IMR-90 (cell line): ENCODE measurements at regions not wholly inside any gene's neighbourhood (a gene's known extent, or its start where the extent isn't known, plus 50 kb on each side); places are given as distances from the start of the nearest gene placed in this dataset.

Experiments
- ATAC-seq: fragments of 200-7000 bp; cut with Tn5 transposase; 2 replicates; pipeline ENCODE4 v1.9.1; 2020; ENCODE audit warnings: low read depth, mild to moderate bottlenecking, moderate library complexity
- BruUV-seq: library from RNA; stranded (reverse); fragments of 400-500 nt; replicated peaks from 2 replicates; lab custom pipeline; 2021; lab: Mats Ljungman, UMichigan
- CTCF ChIA-PET: fragments of 300-600 bp; formaldehyde crosslinking; extraction: SDS; loops from one replicate; lab custom pipeline; 2021; ENCODE audit warnings: antibody characterized with exemption; lab: Yijun Ruan, JAX
- POLR2A ChIA-PET: fragments of 300-600 bp; sonication (Branson Sonifier 250); formaldehyde crosslinking; loops from one replicate; lab custom pipeline; 2022; ENCODE audit warnings: antibody characterized with exemption; ENCODE audit not compliant: unreplicated experiment; lab: Charles Lee
- DNase-seq: peaks from one replicate; pipeline ENCODE4 v3.0.0; 2013
- H2AFZ ChIP-seq: replicated peaks from 2 replicates; pipeline ENCODE3; 2013; ENCODE audit warnings: low read length, mild to moderate bottlenecking; ENCODE audit not compliant: poor library complexity
- H2AK5ac ChIP-seq: 2 replicates; pipeline ENCODE4 v1.6.1; 2013; ENCODE audit warnings: low read depth, low read length, inconsistent platforms
- H2AK9ac ChIP-seq: replicated peaks from 2 replicates; pipeline ENCODE3; 2013; ENCODE audit warnings: mild to moderate bottlenecking, low read depth, low read length, moderate library complexity; ENCODE audit not compliant: poor library complexity
- H2BK120ac ChIP-seq: 2 replicates; pipeline ENCODE4 v1.6.1; 2013; ENCODE audit warnings: low read depth, low read length, inconsistent platforms
- H2BK15ac ChIP-seq: 3 replicates; pipeline ENCODE4 v1.6.1; 2013; ENCODE audit warnings: low read depth, low read length, inconsistent platforms
- H2BK20ac ChIP-seq: 2 replicates; pipeline ENCODE4 v1.6.1; 2013; ENCODE audit warnings: low read depth, mild to moderate bottlenecking, inconsistent platforms, low read length, moderate library complexity
- H2BK5ac ChIP-seq: 2 replicates; pipeline ENCODE4 v1.6.1; 2013; ENCODE audit warnings: mild to moderate bottlenecking, low read depth, low read length, inconsistent platforms; ENCODE audit not compliant: poor library complexity, severe bottlenecking
- H3K14ac ChIP-seq: replicated peaks from 2 replicates; pipeline ENCODE4 v1.6.1; 2013; ENCODE audit warnings: low read depth, low read length, inconsistent platforms
- H3K18ac ChIP-seq: 2 replicates; pipeline ENCODE4 v1.6.1; 2013; ENCODE audit warnings: low read depth, low read length, control low read depth
- H3K23ac ChIP-seq: 2 replicates; pipeline ENCODE4 v1.6.1; 2013; ENCODE audit warnings: low read depth, low read length, inconsistent platforms
- H3K27ac ChIP-seq: 2 replicates; pipeline ENCODE4 v1.5.1; 2013; ENCODE audit warnings: mild to moderate bottlenecking, control low read depth, low read length; ENCODE audit not compliant: insufficient read depth
- H3K27me3 ChIP-seq: 2 replicates; pipeline ENCODE4 v1.6.1; 2013; ENCODE audit warnings: low read length; ENCODE audit not compliant: control insufficient read depth, insufficient read depth
- H3K36me3 ChIP-seq: 2 replicates; pipeline ENCODE4 v1.6.1; 2013; ENCODE audit warnings: low read length, mixed read lengths; ENCODE audit not compliant: control insufficient read depth, insufficient read depth
- H3K4ac ChIP-seq: 2 replicates; pipeline ENCODE4 v1.6.1; 2013; ENCODE audit warnings: low read depth, low read length, inconsistent platforms
- H3K4me1 ChIP-seq: 2 replicates; pipeline ENCODE4 v1.6.1; 2013; ENCODE audit warnings: low read length, mixed read lengths; ENCODE audit not compliant: control insufficient read depth, insufficient read depth
- H3K4me2 ChIP-seq: 2 replicates; pipeline ENCODE4 v1.6.1; 2013; ENCODE audit warnings: low read depth, mild to moderate bottlenecking, control low read depth, low read length, moderate library complexity
- H3K4me3 ChIP-seq: 2 replicates; pipeline ENCODE4 v1.5.1; 2013; ENCODE audit warnings: low read depth, mild to moderate bottlenecking, control low read depth, low read length, moderate library complexity; ENCODE audit not compliant: insufficient read depth
- H3K56ac ChIP-seq: 2 replicates; pipeline ENCODE4 v1.6.1; 2013; ENCODE audit warnings: low read length, inconsistent platforms; ENCODE audit not compliant: insufficient read depth; ENCODE audit errors: extremely low read depth
- H3K79me1 ChIP-seq, 2 experiments: 2 replicates each; pipeline ENCODE4 v1.6.1; 2013; ENCODE audit warnings: low read length in 2 of 2, inconsistent platforms in 1 of 2, low read depth in 1 of 2
- H3K9ac ChIP-seq: 2 replicates; pipeline ENCODE4 v1.6.1; 2013; ENCODE audit warnings: low read depth, low read length, control low read depth
- H3K9me1 ChIP-seq: 2 replicates; pipeline ENCODE4 v1.6.1; 2013; ENCODE audit warnings: low read length, inconsistent platforms; ENCODE audit not compliant: insufficient read depth
- H3K9me3 ChIP-seq: 2 replicates; pipeline ENCODE4 v1.6.1; 2013; ENCODE audit warnings: low read length; ENCODE audit not compliant: control insufficient read depth, insufficient read depth
- H4K20me1 ChIP-seq: 2 replicates; pipeline ENCODE4 v1.6.1; 2013; ENCODE audit warnings: low read length, inconsistent platforms; ENCODE audit not compliant: insufficient read depth
- H4K5ac ChIP-seq: 2 replicates; pipeline ENCODE4 v1.6.1; 2013; ENCODE audit warnings: mild to moderate bottlenecking, low read depth, low read length, control low read depth
- H4K8ac ChIP-seq, 2 experiments: 2 replicates each; pipeline ENCODE4 v1.6.1; 2013; ENCODE audit warnings: low read depth in 2 of 2, low read length in 2 of 2, control low read depth in 1 of 2, inconsistent platforms in 1 of 2
- H4K91ac ChIP-seq: 2 replicates; pipeline ENCODE4 v1.6.1; 2013; ENCODE audit warnings: low read depth, low read length, inconsistent platforms; ENCODE audit not compliant: insufficient read depth
- CEBPB ChIP-seq: IDR thresholded peaks from 2 replicates; pipeline ENCODE4 v1.6.1; 2012; ENCODE audit warnings: low read depth, low read length, improper control_type of control experiment
- CHD1 ChIP-seq: IDR thresholded peaks from 2 replicates; pipeline ENCODE4 v1.6.1; 2012; ENCODE audit warnings: low read depth, low read length, improper control_type of control experiment
- MAZ ChIP-seq: IDR thresholded peaks from 2 replicates; pipeline ENCODE4 v1.6.1; 2012; ENCODE audit warnings: low read depth, mild to moderate bottlenecking, low read length, improper control_type of control experiment, moderate library complexity, borderline replicate concordance
- POLR2A ChIP-seq: IDR thresholded peaks from 2 replicates; pipeline ENCODE4 v1.6.1; 2012; ENCODE audit warnings: mild to moderate bottlenecking, low read depth, low read length
- RAD21 ChIP-seq: IDR thresholded peaks from 2 replicates; pipeline ENCODE4 v1.6.1; 2012; ENCODE audit warnings: low read length, improper control_type of control experiment
- dilution Hi-C: fragments of 300-500 bp; cut with HindIII; formaldehyde crosslinking; loops from one replicate; pipeline ENCODE4 v1.14.3; 2018; ENCODE audit warnings: low sequenced_read_pairs; ENCODE audit not compliant: unreplicated experiment
- in situ Hi-C: fragments of 300-500 bp; cut with MboI; formaldehyde crosslinking; loops from 3 replicates; pipeline ENCODE4 v1.14.3; 2019; ENCODE audit warnings: low sequenced_read_pairs, inconsistent platforms, mixed read lengths
- intact Hi-C: fragments of 100-400 bp; cut with micrococcal nuclease; formaldehyde crosslinking; loops from 2 replicates; pipeline ENCODE4 v1.10.0; 2022
- TF ChIP-seq, protein P1 (sequence below): conservative IDR thresholded peaks from 2 replicates; pipeline ENCODE4 v1.5.1; 2012; ENCODE audit warnings: mild to moderate bottlenecking, low read depth, low read length, improper control_type of control experiment

- no peak overlapping the region for H2AFZ ChIP-seq
- H3K27ac ChIP-seq, result no peak overlapping the region
- H2AK5ac ChIP-seq, result no peak overlapping the region
- no peak overlapping the region for H4K8ac ChIP-seq
- no peak overlapping the region for H4K5ac ChIP-seq
- H2AK9ac ChIP-seq, result no peak overlapping the region
- H2BK20ac ChIP-seq, result no peak overlapping the region
- no peaks in the 10 kb centered on the region for H3K9me1 ChIP-seq
- in situ Hi-C loops (no loop called here), dilution Hi-C loops (no loop called here), intact Hi-C loops (no loop called here)
- H3K79me1 ChIP-seq, result no peaks in the 10 kb centered on the region
- H2BK120ac ChIP-seq, result no peak overlapping the region
- no peak overlapping the region for H3K14ac ChIP-seq
- H3K4ac ChIP-seq, result no peak overlapping the region
- DNase-seq (no peak), ATAC-seq (no peak)
- no peak overlapping the region for H2BK15ac ChIP-seq
- H3K4me1 ChIP-seq, result no peaks in the 10 kb centered on the region
- no peaks in the 10 kb centered on the region for H3K36me3 ChIP-seq
- TF ChIP-seq POLR2A, result no peak
- TF ChIP-seq RAD21, result no peak
- TF ChIP-seq, protein P1, sequence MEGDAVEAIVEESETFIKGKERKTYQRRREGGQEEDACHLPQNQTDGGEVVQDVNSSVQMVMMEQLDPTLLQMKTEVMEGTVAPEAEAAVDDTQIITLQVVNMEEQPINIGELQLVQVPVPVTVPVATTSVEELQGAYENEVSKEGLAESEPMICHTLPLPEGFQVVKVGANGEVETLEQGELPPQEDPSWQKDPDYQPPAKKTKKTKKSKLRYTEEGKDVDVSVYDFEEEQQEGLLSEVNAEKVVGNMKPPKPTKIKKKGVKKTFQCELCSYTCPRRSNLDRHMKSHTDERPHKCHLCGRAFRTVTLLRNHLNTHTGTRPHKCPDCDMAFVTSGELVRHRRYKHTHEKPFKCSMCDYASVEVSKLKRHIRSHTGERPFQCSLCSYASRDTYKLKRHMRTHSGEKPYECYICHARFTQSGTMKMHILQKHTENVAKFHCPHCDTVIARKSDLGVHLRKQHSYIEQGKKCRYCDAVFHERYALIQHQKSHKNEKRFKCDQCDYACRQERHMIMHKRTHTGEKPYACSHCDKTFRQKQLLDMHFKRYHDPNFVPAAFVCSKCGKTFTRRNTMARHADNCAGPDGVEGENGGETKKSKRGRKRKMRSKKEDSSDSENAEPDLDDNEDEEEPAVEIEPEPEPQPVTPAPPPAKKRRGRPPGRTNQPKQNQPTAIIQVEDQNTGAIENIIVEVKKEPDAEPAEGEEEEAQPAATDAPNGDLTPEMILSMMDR, result no peak
- TF ChIP-seq CEBPB, result no peak
- no peak for TF ChIP-seq MAZ
- TF ChIP-seq CHD1, result no peak
- H3K4me2 ChIP-seq, result no peak overlapping the region
- no peak overlapping the region for H2BK5ac ChIP-seq
- ChIA-PET CTCF (no interaction called here), POLR2A (no interaction called here)
- H4K91ac ChIP-seq, result no peak overlapping the region
- no peak overlapping the region for H3K23ac ChIP-seq
- no peak overlapping the region for H3K9ac ChIP-seq
- H4K20me1 ChIP-seq, result no peaks in the 10 kb centered on the region
- H3K56ac ChIP-seq, result no peak overlapping the region
- H3K4me3 ChIP-seq, result no peak overlapping the region
- no peaks in the 10 kb centered on the region for H3K27me3 ChIP-seq
- H3K9me3 ChIP-seq, result no peaks in the 10 kb centered on the region
- BruUV-seq, result no TSS peak
- H3K18ac ChIP-seq, result no peak overlapping the region
These were observed 128.6 kb upstream of the NPY2R start for GRCh38 chr4:155079871-155080270.
